HFFc6 (cell line): ENCODE measurements at regions not wholly inside any gene's neighbourhood (a gene's known extent, or its start where the extent isn't known, plus 50 kb on each side); places are given as distances from the start of the nearest gene placed in this dataset.

Source experiments
- DNase-seq: peaks from one replicate; pipeline ENCODE4 v3.0.0-alpha.2; 2018
- H3K27ac Mint-ChIP-seq: 2 replicates; pipeline ENCODE4 v1.8.0; 2020; ENCODE audit warnings: mild to moderate bottlenecking, mixed read lengths
- H3K27me3 Mint-ChIP-seq: 2 replicates; pipeline ENCODE4 v1.8.0; 2021; ENCODE audit warnings: mild to moderate bottlenecking, moderate library complexity, mixed read lengths; ENCODE audit not compliant: insufficient read depth
- H3K36me3 Mint-ChIP-seq: 2 replicates; pipeline ENCODE4 v1.8.0; 2021; ENCODE audit warnings: low read depth, mixed read lengths
- H3K4me1 Mint-ChIP-seq: 2 replicates; pipeline ENCODE4 v1.8.0; 2020; ENCODE audit warnings: low read depth, mixed read lengths
- H3K4me3 Mint-ChIP-seq: 2 replicates; pipeline ENCODE4 v1.8.0; 2020; ENCODE audit warnings: mild to moderate bottlenecking, moderate library complexity, mixed read lengths
- H3K9me3 Mint-ChIP-seq: 2 replicates; pipeline ENCODE4 v1.8.0; 2020; ENCODE audit warnings: mild to moderate bottlenecking, mixed read lengths
- CTCF ChIP-seq: fragments of 200-600 bp; sonication (generic); IDR thresholded peaks from 2 replicates; pipeline ENCODE4 v1.5.0; 2021; ENCODE audit warnings: antibody characterized with exemption, mild to moderate bottlenecking

GRCh38 chr11:70836071-70836470 is 416.3 kb downstream of the SHANK2 start:
- no peaks in the 10 kb centered on the region for H3K4me1 Mint-ChIP-seq
- TF ChIP-seq CTCF = no peak
- H3K36me3 Mint-ChIP-seq = peaks cover 9% of the 10 kb centered on the region; the same call in 1 of the 2 replicates
- H3K27ac Mint-ChIP-seq = no peak overlapping the region
- no peak overlapping the region for H3K4me3 Mint-ChIP-seq
- peaks cover 29% of the 10 kb centered on the region for H3K9me3 Mint-ChIP-seq
- H3K27me3 Mint-ChIP-seq = peaks cover 6% of the 10 kb centered on the region; the same call in 1 of the 2 replicates
- no peak for DNase-seq

DNA sequence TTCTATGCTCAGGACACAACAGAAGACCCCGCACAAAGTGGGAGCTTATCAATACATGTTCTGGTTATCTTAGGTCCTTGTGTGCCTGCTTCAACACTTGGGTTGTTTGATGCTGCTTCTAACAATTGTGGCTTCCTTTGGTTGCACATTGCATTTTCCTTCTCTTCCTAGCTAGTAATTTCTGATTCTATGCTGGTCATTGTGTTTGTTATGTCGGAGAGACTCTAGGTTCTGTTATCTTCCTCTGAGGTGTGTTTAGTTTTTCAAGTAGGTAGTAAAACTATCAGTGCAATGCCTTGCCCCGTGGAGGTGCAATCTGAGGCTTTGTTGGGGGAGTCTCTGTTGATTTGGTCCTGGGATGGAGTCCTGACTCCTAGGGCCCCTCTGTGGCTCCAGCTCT is 414.2 kb downstream of the SHANK2 start:
- Mint-ChIP-seq H3K9me3 (peaks cover 32% of the 10 kb centered on the region), H3K27me3 (peaks cover 9% of the 10 kb centered on the region; the same call in 1 of the 2 replicates), H3K36me3 (peaks cover 9% of the 10 kb centered on the region; the same call in 1 of the 2 replicates), H3K27ac (no peak overlapping the region), H3K4me3 (no peak overlapping the region), H3K4me1 (no peaks in the 10 kb centered on the region)
- DNase-seq = no peak
- TF ChIP-seq CTCF = no peak

DNA sequence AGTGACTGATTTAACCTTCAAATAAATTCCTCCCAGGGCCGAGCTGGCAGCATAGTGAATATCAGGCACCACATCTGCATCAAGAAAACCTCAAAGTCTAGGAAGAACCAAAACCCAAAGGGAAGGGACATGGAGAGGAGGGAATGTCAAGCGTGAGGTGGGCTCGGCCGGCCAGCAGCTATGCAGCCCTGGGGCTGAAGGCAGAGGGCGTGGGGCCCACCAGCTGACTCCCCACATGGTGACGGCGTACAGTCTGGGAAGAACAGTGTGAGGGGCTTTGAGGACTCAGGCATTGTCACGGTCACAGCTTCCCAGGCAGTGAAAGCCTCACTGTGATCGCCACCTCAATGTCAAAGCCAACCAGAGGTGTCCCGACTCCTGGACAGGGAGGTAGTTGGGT is 412.5 kb downstream of the SHANK2 start:
- Mint-ChIP-seq H3K27ac (no peak overlapping the region), H3K9me3 (peaks cover 41% of the 10 kb centered on the region), H3K4me1 (no peaks in the 10 kb centered on the region), H3K4me3 (no peak overlapping the region), H3K36me3 (peaks cover 9% of the 10 kb centered on the region; the same call in 1 of the 2 replicates), H3K27me3 (peaks cover 7% of the 10 kb centered on the region; the same call in 1 of the 2 replicates)
- DNase-seq = no peak
- no peak for TF ChIP-seq CTCF

GRCh38 chr11:70841264-70841663 is 411.1 kb downstream of the SHANK2 start:
- Mint-ChIP-seq H3K4me1 (no peaks in the 10 kb centered on the region), H3K36me3 (peaks cover 9% of the 10 kb centered on the region; the same call in 1 of the 2 replicates), H3K9me3 (peaks cover 47% of the 10 kb centered on the region), H3K27me3 (peaks cover 10% of the 10 kb centered on the region), H3K4me3 (no peak overlapping the region), H3K27ac (no peak overlapping the region)
- DNase-seq = no peak
- TF ChIP-seq CTCF = no peak

DNA sequence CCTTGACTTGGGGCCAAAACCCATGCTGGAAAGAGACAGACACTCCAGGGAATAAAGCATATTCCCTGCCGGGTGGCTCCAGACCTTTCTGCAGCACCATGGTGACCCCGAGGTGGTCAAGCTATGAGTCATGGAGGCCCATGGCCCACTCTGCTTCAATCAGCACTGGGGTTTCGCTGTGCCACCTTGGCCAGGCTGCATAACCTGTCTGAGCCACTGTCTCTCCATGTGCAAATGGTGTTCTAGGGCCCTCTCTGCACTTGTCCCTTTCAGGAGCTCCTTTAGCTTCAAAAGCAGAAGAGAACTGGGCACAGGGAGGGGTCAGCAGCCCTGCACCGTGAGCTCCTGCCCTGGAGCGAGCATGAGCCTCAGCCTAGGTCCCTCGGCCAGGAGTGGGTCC is 410.1 kb downstream of the SHANK2 start:
- Mint-ChIP-seq H3K4me3 (no peak overlapping the region), H3K27ac (no peak overlapping the region), H3K36me3 (peaks cover 9% of the 10 kb centered on the region; the same call in 1 of the 2 replicates), H3K27me3 (peaks cover 8% of the 10 kb centered on the region), H3K9me3 (peaks cover 47% of the 10 kb centered on the region), H3K4me1 (no peaks in the 10 kb centered on the region)
- TF ChIP-seq CTCF = no peak
- no peak for DNase-seq

DNA sequence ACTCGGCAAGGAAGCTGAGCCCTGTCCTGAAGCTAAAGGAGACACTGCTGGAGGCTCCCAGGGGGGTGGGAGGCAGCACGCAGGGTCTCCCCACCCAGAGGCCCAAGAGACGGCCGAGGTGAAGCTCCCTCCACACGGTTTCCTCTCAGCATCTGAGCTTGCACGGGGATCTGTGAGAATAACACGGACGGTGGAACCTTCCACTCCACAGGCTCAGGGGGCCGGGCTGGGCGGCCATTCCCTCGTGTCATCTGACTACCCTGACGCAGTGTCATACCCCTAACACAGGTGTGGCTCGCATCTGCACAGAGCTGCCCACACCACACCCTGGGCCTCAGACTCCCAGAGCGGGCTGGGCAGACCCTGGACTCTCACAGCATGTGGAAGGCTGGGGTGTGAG is 409.7 kb downstream of the SHANK2 start:
- DNase-seq = no peak
- Mint-ChIP-seq H3K4me1 (no peaks in the 10 kb centered on the region), H3K36me3 (peaks cover 5% of the 10 kb centered on the region; the same call in 1 of the 2 replicates), H3K27ac (no peak overlapping the region), H3K9me3 (peaks cover 48% of the 10 kb centered on the region), H3K27me3 (peaks cover 7% of the 10 kb centered on the region), H3K4me3 (no peak overlapping the region)
- no peak for TF ChIP-seq CTCF
